Lower leg skin (tissue), 3 donors: ENCODE measurements at regions not wholly inside any gene's neighbourhood (a gene's known extent, or its start where the extent isn't known, plus 50 kb on each side); places are given as distances from the start of the nearest gene placed in this dataset.

ENCODE experiments used
- CTCF ChIP-seq, 3 donors: fragments of 450-650 bp; IDR thresholded peaks; one replicate each; pipeline ENCODE4 v1.5.1; 2016; ENCODE audit warnings: antibody characterized with exemption in 3 of 3, mild to moderate bottlenecking in 3 of 3, moderate library complexity in 2 of 3
- POLR2A ChIP-seq, 2 donors: fragments of 450-650 bp; IDR thresholded peaks; one replicate each; pipeline ENCODE4 v1.6.1; 2016 to 2017; ENCODE audit warnings: antibody characterized with exemption in 2 of 2, mild to moderate bottlenecking in 1 of 2, moderate library complexity in 1 of 2

GRCh38 chr14:97295108-97295710 lies 498.0 kb downstream of the VRK1 start:
- no peak for TF ChIP-seq CTCF (IDR thresholded peaks at IDR 0.05)
- TF ChIP-seq POLR2A (IDR thresholded peaks at IDR 0.05) = no peak
